ENCODE measurements at regions not wholly inside any gene's neighbourhood (a gene's known extent, or its start where the extent isn't known, plus 50 kb on each side); places are given as distances from the start of the nearest gene placed in this dataset.

DNA sequence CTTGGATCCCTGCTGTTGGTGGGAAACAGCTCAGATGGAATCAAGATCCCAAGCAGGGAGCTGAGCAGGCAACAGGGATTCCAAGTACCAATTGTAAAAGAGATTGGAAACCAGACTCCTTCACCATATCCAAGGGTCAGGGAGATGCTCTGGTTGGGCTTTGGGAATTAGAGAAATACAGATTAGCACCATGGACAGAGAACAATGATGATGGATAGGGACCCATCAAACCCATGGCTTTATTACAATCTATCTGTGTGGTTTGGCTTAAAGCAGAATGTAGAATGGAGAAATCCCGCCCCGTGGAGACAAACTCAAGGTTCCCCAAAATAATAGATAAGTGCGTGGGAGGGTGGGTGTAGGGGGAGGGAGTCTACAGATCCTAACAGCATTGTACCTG is 120.7 kb upstream of the CSF3R start:
- no peak for DNase-seq

- DNase-seq: no peak
Observed at GRCh38 chr1:36602184-36602583, 119.5 kb upstream of the CSF3R start.

DNA sequence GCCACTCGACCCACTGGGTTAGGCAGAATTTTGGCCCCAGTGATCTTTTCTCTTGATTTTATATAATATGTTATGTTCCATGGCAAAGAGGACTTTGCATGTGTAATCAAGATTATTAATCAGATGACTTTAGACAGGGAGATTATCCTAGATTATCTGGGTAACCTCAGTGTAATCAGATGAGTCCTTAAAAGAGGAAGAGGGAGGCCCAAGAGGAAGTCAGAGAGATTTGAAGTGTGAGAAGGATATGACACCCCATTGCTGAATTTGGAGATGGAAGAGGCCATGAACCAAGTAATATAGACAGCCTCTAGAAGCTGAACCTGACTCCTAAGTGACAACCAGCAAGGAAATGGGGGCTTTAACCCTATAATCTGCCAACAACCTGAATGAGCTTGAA is 117.1 kb upstream of the CSF3R start:
- no peak for DNase-seq

DNA sequence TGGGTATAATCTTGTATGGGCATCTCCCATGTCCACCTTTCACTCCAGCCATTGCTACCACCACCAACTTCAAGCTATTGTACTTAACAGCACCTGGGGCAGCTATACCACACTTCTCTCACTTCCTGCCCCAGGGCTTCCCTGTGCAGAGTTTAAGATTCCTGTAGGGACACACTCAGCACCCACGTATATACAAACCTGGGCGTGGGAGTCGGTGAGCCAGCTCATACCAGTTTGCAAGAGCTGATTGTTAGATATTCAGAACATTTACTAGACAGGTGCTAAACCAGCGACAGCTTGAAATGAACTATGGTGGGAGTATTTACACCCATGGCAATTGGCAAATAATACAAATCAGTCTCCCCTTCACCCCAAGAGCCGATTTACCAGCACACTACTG is 114.8 kb upstream of the CSF3R start:
- DNase-seq: no peak

DNA sequence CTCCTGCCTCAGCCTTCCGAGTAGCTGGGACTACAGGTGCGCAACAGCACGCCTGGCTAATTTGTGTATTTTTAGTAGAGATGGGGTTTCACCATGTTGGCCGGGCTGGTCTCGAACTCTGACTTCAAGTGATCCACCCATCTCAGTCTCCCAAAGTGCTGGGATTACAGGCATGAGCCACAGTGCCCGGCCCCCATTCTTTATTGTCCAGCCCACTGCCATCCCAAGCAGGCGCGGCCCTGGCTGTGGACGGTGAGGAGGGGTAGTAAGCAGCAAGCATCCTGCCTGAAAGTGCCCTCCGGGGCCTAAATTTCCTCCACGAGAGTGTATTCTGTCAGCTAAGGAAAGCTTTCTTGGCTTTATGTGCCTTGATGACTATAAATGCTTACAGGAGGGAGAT is 113.2 kb upstream of the CSF3R start:
- no peak for DNase-seq

DNA sequence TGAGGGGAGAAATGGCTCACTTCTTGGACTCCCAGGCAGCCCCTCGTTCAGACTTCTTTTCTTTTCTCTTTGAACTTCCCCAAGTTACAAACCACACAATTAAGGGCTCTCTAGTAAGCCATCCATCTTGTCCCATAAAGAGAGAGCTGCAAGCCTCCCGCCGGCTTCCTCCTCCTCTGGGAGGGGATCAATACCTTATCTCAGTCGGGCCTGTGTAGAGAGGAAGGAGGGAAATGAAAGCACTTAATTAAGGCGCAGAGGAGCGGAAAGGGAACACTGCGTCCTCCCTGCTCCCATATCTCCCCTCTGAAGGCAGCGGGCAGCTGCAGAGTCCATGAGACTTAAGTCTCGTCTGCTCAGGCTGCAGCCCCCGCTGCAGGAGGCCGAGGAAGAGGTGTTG is 112.6 kb upstream of the CSF3R start:
- DNase-seq: no peak

DNA sequence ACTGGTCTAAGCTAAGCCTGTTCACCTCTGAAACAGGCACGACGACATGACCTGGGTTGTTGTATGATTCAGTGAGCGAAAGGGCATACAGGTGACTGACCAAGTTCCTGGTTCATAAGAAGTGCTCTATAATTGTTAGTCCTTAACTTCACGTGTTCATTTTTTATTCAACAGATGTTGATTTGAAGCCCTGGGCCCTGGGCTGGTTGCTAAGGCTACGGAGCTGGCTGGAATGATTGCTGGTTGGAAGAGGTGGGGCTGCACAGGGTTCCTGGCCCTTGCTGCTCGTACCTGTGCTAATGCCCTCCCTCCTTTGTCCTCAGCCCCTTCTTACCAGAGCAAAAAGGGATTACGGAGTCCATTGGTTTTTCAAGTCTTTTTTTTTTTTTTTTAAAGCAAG is 111.3 kb upstream of the CSF3R start:
- no peak for DNase-seq

GRCh38 chr1:36591278-36591677 is 108.6 kb upstream of the CSF3R start:
- DNase-seq: no peak

DNA sequence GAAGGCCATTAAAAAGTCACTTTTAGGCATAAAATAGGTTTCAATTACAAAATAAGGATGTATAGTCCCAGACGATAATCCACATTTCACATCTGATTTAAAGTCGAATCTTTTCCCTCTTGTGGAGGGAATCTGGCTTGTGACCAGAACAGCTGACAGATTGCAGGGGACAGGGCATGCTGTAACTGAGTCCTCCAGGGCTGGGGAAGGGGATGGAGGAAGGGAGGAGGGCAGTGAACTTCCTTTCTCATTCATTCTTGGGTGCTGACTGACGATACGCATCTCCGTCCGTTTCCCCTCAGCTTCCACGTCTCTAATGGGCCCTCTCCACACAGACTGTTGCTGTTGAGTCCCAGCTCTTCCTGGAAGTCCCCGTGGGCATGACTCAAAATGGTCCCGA is 108.1 kb upstream of the CSF3R start:
- DNase-seq: no peak

DNA sequence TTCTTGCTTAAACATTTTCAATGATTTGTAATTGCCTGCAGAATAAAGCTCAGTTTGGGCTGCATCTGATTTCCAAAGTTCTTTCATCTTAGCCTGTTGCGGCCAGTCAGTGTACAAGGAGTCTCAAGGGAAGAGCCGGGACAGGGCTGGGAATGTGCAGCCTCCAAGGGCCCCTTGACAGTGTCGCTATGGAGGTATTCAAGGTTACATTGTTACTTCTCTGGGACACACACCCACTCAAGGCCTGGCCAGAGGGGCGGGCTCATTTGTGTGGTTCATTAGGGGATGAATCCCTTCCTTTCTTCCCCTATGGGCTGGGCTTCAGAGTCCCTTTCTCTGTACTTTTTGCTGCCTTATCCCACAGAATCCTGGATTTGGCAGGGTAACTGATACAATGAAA is 107.6 kb upstream of the CSF3R start:
- DNase-seq: no peak

- DNase-seq: no peak
Observed at GRCh38 chr1:36588972-36589371, 106.3 kb upstream of the CSF3R start.

DNA sequence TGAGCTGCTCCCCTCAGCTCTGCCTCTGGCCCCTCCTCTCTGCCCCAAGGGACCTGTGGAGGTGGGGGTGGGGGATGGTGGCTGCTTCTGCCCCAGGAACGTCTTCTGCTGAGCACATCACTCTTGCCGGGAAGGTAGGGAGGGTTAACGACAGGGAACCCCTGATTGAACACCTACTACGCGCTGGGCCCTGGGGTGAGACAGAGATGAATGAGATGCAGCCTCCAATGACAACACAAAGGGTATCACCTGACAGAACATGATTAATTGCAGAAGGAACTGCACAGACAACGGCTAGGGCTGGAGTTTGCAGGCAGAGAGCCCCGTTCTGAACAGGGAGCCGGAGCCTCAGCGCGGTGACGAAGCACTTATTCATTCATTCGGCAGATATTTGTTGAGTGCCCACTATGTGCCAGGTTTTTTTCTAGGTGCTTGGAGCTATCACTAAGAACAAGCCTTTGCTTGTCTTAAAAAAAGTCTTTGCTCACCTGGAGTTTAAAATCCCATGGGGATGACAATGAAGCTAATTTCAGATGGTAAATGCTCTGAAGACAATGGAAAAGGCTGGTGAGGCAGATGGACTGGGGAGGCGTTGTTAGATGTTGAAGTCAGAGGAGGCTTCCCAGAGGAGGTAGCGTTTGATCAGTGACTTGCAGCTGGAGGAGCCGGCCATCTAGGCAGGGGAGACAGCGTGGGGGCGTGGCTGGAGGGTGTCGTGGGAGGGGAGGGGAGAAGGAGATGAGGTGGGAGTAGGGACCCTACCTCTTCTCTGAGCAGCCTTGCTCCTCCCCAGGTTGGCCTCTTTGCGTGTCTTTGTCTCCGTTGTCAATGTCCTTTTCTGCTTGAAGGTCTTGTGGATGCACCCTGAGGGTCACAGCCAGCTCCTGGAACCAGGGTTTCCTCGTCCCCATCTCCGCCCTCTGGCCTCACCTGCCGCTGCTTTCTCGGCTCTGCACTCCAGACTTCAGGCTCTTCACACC is 103.1 kb upstream of the CSF3R start:
- DNase-seq: no peak

DNA sequence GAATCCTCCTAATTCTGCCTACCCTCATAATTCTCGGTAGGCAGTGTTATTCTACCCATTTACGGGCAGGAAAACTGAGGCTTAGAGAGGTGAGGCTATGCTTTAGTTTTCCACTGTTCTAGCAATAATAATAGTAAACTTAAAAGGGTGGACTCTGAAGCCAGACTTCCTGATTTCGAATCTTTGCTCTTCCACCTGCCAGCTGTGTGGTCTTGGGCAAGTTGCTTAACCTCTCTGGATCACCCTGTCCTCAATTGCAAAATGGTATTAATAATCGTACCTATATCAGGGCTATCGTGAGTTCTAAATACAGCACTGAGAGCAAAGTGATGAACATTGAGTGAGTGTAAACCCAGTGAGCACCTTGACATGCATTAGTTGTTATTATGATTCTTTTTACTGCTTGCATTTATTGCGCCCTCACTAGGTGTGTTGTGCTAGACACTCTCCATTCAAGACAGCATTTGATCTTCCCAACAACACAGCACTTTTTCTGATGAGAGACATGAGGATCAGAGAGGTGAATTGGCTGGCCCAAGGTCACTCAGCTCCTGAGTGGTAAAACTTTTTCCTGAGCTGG is 102.3 kb upstream of the CSF3R start:
- DNase-seq: no peak

GRCh38 chr1:36583980-36584782 is 101.5 kb upstream of the CSF3R start:
- DNase-seq: no peak

GRCh38 chr1:36583080-36583479 is 100.4 kb upstream of the CSF3R start:
- no peak for DNase-seq

GRCh38 chr1:36582066-36582755 is 99.5 kb upstream of the CSF3R start:
- no peak for DNase-seq

GRCh38 chr1:36580524-36580923 is 97.8 kb upstream of the CSF3R start:
- no peak for DNase-seq

GRCh38 chr1:36579039-36579438 is 96.3 kb upstream of the CSF3R start:
- DNase-seq: no peak

GRCh38 chr1:36576551-36577110 is 93.9 kb upstream of the CSF3R start:
- no peak for DNase-seq

GRCh38 chr1:36576118-36576517 is 93.4 kb upstream of the CSF3R start:
- DNase-seq: no peak

DNA sequence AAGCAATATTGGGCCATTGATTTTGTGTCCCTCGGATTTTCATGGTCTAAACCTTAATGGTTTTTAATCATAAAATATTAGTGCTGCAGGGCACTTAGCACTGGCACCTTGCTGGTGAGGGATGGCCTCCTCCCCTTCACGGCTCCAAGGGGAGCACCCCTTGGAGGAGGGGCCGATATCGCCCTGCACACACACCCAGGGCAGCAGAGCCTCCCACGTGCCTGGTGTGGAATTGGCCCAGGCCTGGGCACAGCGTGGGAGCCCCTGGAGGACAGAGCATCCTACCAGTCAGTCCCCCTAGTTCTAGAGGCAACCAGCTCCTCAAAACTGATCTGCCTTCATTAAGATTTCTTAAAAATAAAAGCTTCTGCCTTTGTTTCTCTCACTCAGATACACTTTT is 90.7 kb upstream of the CSF3R start:
- DNase-seq: no peak

DNA sequence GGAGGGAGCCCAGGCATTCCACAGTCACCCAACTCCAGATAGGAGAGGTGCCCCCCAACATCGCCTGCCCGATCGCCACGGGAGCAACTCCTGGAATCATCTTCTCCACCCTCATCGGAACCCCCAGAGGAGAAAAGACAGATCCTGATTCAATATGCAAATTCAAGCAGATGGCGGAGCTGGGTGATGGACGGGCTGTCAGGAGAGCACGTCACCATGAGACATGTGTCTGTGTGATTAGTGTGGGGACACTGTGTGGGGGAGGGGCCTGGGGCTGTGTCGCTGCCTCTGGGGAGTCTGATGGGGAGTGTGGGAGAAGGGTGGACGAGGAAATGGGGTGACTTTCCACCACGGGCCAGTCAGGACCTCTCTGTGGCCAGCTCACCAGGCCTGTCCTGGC is 90.2 kb upstream of the CSF3R start:
- no peak for DNase-seq
